Gastrocnemius medialis (tissue), 4 donors: ENCODE measurements at regions not wholly inside any gene's neighbourhood (a gene's known extent, or its start where the extent isn't known, plus 50 kb on each side); places are given as distances from the start of the nearest gene placed in this dataset.

Source experiments
- ATAC-seq, 2 donors: fragments of 150-250 bp; one replicate each; pipeline ENCODE4 v1.9.1; 2016
- DNase-seq, 2 donors: peaks; one replicate each; pipeline ENCODE4 v3.0.0-alpha.2; 2019
- H3K27ac ChIP-seq, 4 donors: fragments of 200-600 bp; sonication (generic); 1 replicate in 1 of 4; 2 replicates in 3 of 4; pipeline ENCODE4 v1.5.1; 2016 to 2018; ENCODE audit warnings: mild to moderate bottlenecking in 2 of 4, moderate library complexity in 1 of 4
- H3K27me3 ChIP-seq, 3 donors: fragments of 200-600 bp; sonication (generic) in 2 of 3; 1 replicate in 1 of 3; 2 replicates in 2 of 3; pipeline versions ENCODE4 v1.5.1 to v1.6.0; 2016 to 2019; ENCODE audit warnings: mild to moderate bottlenecking in 1 of 3, moderate library complexity in 1 of 3
- H3K36me3 ChIP-seq, 2 donors: fragments of 200-600 bp; sonication (generic) in 1 of 2; one replicate each; pipeline ENCODE4 v1.5.1; 2017 to 2018
- H3K4me1 ChIP-seq, 2 donors: fragments of 200-600 bp; sonication (generic) in 1 of 2; one replicate each; pipeline ENCODE4 v1.5.1; 2016 to 2017; ENCODE audit warnings: mild to moderate bottlenecking in 2 of 2
- H3K4me3 ChIP-seq, 4 donors: fragments of 200-600 bp; sonication (generic) in 3 of 4; 1 replicate in 1 of 4; 2 replicates in 3 of 4; pipeline ENCODE4 v1.5.1; 2016 to 2019; ENCODE audit warnings: mild to moderate bottlenecking in 2 of 4
- H3K9me3 ChIP-seq, 3 donors: fragments of 200-600 bp; sonication (generic) in 2 of 3; 1 replicate in 1 of 3; 2 replicates in 2 of 3; pipeline ENCODE4 v1.5.1; 2016 to 2019
- POLR2A ChIP-seq, 2 donors: fragments of 450-650 bp; IDR thresholded peaks; one replicate each; pipeline ENCODE4 v1.6.1; 2017; ENCODE audit warnings: antibody characterized with exemption in 2 of 2, mild to moderate bottlenecking in 2 of 2, moderate library complexity in 2 of 2
- in situ Hi-C, 4 donors: fragments of 200-750 bp; cut with MboI; loops; one replicate each; pipeline versions ENCODE4 v1.15.0 to v1.8.0; 2017; ENCODE audit warnings: low sequenced_read_pairs in 4 of 4
- intact Hi-C: fragments of 100-400 bp; cut with DNase I; formaldehyde crosslinking; loops from one replicate; pipeline ENCODE4 v1.15.1; 2023; ENCODE audit warnings: low total_unique reads
- TF ChIP-seq, protein P1 (sequence below), 5 experiments: fragments of 450-650 bp in 3 of 5; fragments of 200-600 bp in 2 of 5; sonication (generic) in 2 of 5; IDR thresholded peaks in 4 of 5; conservative IDR thresholded peaks in 1 of 5; 1 replicate in 4 of 5; 2 replicates in 1 of 5; pipeline ENCODE4 v1.5.1; 2016 to 2019; ENCODE audit warnings: antibody characterized with exemption in 5 of 5, mild to moderate bottlenecking in 3 of 5, moderate library complexity in 3 of 5

DNA sequence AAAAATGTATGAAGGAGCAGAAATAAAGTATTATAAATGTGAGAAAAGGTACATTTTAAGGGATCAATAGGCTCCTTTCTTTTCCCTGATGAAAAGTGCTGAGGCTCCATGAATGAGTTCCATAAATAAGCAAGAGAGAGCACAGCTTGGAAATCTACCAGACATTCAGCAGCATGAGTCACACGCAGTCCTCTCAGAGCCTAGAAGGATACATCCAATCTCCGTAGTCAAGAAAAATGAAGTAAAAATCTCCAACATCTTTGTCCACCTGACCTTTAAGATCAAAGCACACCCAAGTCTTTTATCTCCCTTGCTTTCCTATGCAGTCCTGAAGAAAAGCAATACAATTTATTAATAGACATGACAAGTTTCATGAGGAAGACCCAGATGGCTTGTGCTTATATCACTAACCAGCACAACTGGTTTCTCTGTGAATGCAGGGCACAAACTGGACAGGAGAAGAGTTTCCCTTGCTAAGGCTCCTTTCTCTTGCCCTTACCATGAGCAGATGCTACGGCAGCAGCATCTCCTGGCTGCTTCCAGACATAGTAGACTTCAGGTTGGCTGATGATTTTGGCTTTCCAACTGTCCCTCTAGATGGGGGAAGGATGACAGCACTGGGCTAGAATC is 730.8 kb downstream of the EFNB2 start:
- no peaks in the 10 kb centered on the region for H3K4me1 ChIP-seq
- no peaks in the 10 kb centered on the region for H3K36me3 ChIP-seq
- DNase-seq (no peak), ATAC-seq (no peak)
- H3K4me3 ChIP-seq: no peak overlapping the region
- in situ Hi-C loops (no loop called here), intact Hi-C loops (no loop called here)
- no peak overlapping the region for H3K27ac ChIP-seq
- TF ChIP-seq POLR2A (IDR thresholded peaks at IDR 0.05): no peak
- TF ChIP-seq, protein P1, sequence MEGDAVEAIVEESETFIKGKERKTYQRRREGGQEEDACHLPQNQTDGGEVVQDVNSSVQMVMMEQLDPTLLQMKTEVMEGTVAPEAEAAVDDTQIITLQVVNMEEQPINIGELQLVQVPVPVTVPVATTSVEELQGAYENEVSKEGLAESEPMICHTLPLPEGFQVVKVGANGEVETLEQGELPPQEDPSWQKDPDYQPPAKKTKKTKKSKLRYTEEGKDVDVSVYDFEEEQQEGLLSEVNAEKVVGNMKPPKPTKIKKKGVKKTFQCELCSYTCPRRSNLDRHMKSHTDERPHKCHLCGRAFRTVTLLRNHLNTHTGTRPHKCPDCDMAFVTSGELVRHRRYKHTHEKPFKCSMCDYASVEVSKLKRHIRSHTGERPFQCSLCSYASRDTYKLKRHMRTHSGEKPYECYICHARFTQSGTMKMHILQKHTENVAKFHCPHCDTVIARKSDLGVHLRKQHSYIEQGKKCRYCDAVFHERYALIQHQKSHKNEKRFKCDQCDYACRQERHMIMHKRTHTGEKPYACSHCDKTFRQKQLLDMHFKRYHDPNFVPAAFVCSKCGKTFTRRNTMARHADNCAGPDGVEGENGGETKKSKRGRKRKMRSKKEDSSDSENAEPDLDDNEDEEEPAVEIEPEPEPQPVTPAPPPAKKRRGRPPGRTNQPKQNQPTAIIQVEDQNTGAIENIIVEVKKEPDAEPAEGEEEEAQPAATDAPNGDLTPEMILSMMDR (IDR thresholded peaks at IDR 0.05 in 4 of 5, conservative IDR thresholded peaks at IDR 0.05 in 1 of 5): no peak
- H3K9me3 ChIP-seq: no peaks in the 10 kb centered on the region
- H3K27me3 ChIP-seq: no peaks in the 10 kb centered on the region

DNA sequence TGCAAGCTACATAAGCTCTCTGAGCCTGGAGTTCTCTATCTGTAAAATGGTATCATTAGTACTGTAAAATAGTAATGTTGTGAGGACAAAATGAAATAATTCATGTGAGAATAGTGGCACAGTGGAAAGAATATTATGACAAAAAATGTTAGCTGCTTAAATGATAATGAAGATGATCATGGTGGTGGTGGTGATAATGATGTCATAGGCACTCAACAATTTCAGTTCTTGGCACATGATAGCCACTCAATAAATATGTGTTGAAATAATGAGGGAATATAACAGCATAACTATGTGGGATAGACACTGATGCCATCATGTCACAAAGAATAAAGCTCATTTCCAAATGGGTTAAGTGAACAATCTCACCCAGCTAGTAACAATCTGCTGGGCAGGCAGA is 736.3 kb downstream of the EFNB2 start:
- H3K27me3 ChIP-seq: no peaks in the 10 kb centered on the region
- ATAC-seq: no peak
- H3K36me3 ChIP-seq: no peaks in the 10 kb centered on the region
- H3K27ac ChIP-seq: no peak overlapping the region
- no peaks in the 10 kb centered on the region for H3K4me1 ChIP-seq
- in situ Hi-C loops: no loop called here
- intact Hi-C loops: no loop called here
- no peaks in the 10 kb centered on the region for H3K9me3 ChIP-seq
- no peak for DNase-seq
- no peak overlapping the region for H3K4me3 ChIP-seq
- TF ChIP-seq, protein P1 (IDR thresholded peaks at IDR 0.05 in 4 of 5, conservative IDR thresholded peaks at IDR 0.05 in 1 of 5): no peak
- no peak for TF ChIP-seq POLR2A (IDR thresholded peaks at IDR 0.05)

DNA sequence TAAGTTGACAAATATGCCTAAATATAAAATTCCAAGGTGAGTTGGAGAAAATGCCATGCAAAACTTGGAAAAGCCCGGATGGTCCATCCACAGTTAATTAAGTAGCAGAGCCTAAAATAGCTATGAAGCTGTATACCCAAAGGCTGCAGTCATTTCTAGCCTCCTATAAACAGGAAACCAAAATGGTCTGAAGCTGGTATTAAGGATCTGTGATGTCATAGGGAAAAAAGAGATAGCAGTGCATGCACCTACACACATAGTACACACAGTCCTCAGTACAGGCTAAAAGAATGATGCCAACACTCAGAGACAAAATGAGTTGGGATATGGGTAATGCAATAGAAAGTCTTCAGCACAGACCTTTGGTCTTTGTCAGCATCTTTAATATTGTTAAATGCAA is 736.9 kb downstream of the EFNB2 start:
- Histone ChIP-seq H3K4me1 (no peaks in the 10 kb centered on the region), H3K36me3 (no peaks in the 10 kb centered on the region), H3K9me3 (no peaks in the 10 kb centered on the region), H3K27me3 (no peaks in the 10 kb centered on the region), H3K4me3 (no peak overlapping the region), H3K27ac (no peak overlapping the region)
- TF ChIP-seq POLR2A (IDR thresholded peaks at IDR 0.05): no peak
- TF ChIP-seq, protein P1 (IDR thresholded peaks at IDR 0.05 in 4 of 5, conservative IDR thresholded peaks at IDR 0.05 in 1 of 5): no peak
- in situ Hi-C loops: no loop called here
- ATAC-seq: no peak
- intact Hi-C loops: no loop called here
- DNase-seq: no peak

DNA sequence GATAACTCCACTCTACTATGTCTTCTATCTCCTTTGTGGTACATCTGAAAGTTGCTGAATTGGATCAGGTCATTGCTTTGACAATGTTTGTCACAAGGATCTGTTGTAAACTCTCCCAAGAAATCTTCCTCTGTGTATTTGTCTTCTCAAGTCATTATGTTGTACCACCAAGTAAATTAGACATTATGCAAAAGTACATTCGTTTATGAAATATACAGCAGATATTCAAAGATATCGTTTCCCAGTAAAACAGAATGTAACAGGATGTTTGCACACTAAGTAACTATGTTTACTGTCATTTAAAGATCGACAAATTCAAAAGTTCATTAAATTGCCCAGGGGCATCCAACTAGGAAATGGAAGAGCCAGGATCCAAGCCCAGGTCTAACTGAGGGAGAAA is 739.4 kb downstream of the EFNB2 start:
- TF ChIP-seq, protein P1 (IDR thresholded peaks at IDR 0.05 in 4 of 5, conservative IDR thresholded peaks at IDR 0.05 in 1 of 5): no peak
- TF ChIP-seq POLR2A (IDR thresholded peaks at IDR 0.05): no peak
- no peaks in the 10 kb centered on the region for H3K9me3 ChIP-seq
- no peak for DNase-seq
- in situ Hi-C loops (no loop called here), intact Hi-C loops (no loop called here)
- H3K4me1 ChIP-seq: no peaks in the 10 kb centered on the region
- no peaks in the 10 kb centered on the region for H3K27me3 ChIP-seq
- ATAC-seq: no peak
- no peaks in the 10 kb centered on the region for H3K36me3 ChIP-seq
- H3K4me3 ChIP-seq: no peak overlapping the region
- no peak overlapping the region for H3K27ac ChIP-seq

DNA sequence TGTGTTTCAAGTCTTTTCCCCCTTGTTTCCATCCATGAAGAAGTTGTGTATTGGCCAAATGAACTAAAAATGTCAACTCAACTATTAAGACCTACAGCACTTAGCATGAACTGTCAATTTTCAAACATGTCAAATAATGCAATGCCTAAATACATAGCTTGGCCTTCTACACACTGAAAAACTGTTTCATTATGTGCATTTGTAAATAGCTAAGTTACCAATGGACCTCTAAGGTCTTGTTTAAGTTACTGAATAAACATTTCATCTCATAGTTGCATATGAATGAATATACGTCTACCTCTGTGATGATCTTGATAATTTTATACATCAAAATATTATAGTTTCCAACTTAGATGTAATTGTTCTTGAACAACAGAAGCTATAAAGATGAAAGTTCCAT is 744.5 kb downstream of the EFNB2 start:
- H3K9me3 ChIP-seq: no peaks in the 10 kb centered on the region
- H3K4me1 ChIP-seq: no peaks in the 10 kb centered on the region
- in situ Hi-C loops: no loop called here
- H3K27me3 ChIP-seq: no peaks in the 10 kb centered on the region
- no peak overlapping the region for H3K27ac ChIP-seq
- DNase-seq (no peak), ATAC-seq (no peak)
- H3K4me3 ChIP-seq: no peak overlapping the region
- no peaks in the 10 kb centered on the region for H3K36me3 ChIP-seq
- TF ChIP-seq POLR2A (IDR thresholded peaks at IDR 0.05): no peak
- TF ChIP-seq, protein P1 (IDR thresholded peaks at IDR 0.05 in 4 of 5, conservative IDR thresholded peaks at IDR 0.05 in 1 of 5): no peak
- intact Hi-C loops: no loop called here
